NT2/D1 (cell line): ENCODE measurements at regions not wholly inside any gene's neighbourhood (a gene's known extent, or its start where the extent isn't known, plus 50 kb on each side); places are given as distances from the start of the nearest gene placed in this dataset.

Source experiments
- SUZ12 ChIP-seq: IDR thresholded peaks from 2 replicates; pipeline ENCODE4 v1.6.1; 2011; ENCODE audit not compliant: insufficient read length, insufficient read depth; ENCODE audit errors: extremely low read depth
- YY1 ChIP-seq: IDR thresholded peaks from 2 replicates; pipeline ENCODE4 v1.6.1; 2011; ENCODE audit not compliant: insufficient read length, insufficient read depth

DNA sequence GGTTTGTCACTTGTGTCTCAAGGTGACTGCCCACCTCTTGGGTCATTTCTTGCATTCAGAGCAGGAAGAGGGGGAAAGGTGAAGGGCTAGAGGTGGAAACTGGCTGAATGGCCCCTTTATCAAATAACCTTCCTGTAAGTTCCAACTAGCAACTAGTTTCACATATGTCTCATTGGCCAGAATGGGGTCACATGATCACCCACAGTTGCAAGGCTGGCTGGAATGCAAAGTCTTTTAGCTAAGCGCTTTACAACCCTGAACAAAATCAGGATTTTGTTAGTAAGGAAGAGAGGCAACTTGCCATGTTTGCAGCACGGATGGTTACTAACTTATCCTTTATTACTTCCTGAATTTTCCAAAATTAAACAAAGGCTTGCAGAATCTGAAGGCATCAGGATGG is 156.3 kb downstream of the EMX2 start:
- TF ChIP-seq SUZ12 (no peak), YY1 (no peak)
